Bone marrow (tissue), 2 donors: ENCODE measurements at regions not wholly inside any gene's neighbourhood (a gene's known extent, or its start where the extent isn't known, plus 50 kb on each side); places are given as distances from the start of the nearest gene placed in this dataset.
"Not testable (repeated sequence)": the region's sequence is repeated elsewhere in the genome, so short reads cannot be mapped to it uniquely, and the experiment has no call there.

Experiments
- DNase-seq, 2 donors: peaks; one replicate each; lab custom pipeline; 2025; lab: John Stamatoyannopoulos, UW

GRCh38 chr10:118465300-118465874 lies 123.3 kb upstream of the FAM204A start:
- no peak for DNase-seq

- no peak for DNase-seq
Observed at GRCh38 chr10:118463740-118464139, 121.6 kb upstream of the FAM204A start.

GRCh38 chr10:118462401-118462800 lies 120.3 kb upstream of the FAM204A start:
- no peak for DNase-seq

- DNase-seq, result peak; percentile 2 to 3
Observed at GRCh38 chr10:118459642-118460193, 117.6 kb upstream of the FAM204A start.

- DNase-seq, result no peak
Observed at GRCh38 chr10:118458957-118459641, 117.0 kb upstream of the FAM204A start.

GRCh38 chr10:118457824-118458428 lies 115.8 kb upstream of the FAM204A start:
- no peak for DNase-seq

GRCh38 chr10:118455181-118455695 lies 113.1 kb upstream of the FAM204A start:
- no peak for DNase-seq

GRCh38 chr10:118454211-118454610 lies 112.1 kb upstream of the FAM204A start:
- DNase-seq, result no peak

GRCh38 chr10:118452098-118452497 lies 110.0 kb upstream of the FAM204A start:
- no peak for DNase-seq

GRCh38 chr10:118449521-118449920 lies 107.4 kb upstream of the FAM204A start:
- no peak for DNase-seq

GRCh38 chr10:118448744-118449143 lies 106.6 kb upstream of the FAM204A start:
- no peak for DNase-seq

GRCh38 chr10:118447478-118448270 lies 105.5 kb upstream of the FAM204A start:
- no peak for DNase-seq

GRCh38 chr10:118445535-118445934 lies 103.4 kb upstream of the FAM204A start:
- no peak for DNase-seq

GRCh38 chr10:118444069-118444468 lies 101.9 kb upstream of the FAM204A start:
- no peak for DNase-seq

GRCh38 chr10:118442032-118442431 lies 99.9 kb upstream of the FAM204A start:
- DNase-seq, result no peak

- no peak for DNase-seq
Observed at GRCh38 chr10:118439824-118440223, 97.7 kb upstream of the FAM204A start.

- no peak for DNase-seq
Observed at GRCh38 chr10:118436742-118437141, 94.6 kb upstream of the FAM204A start.

GRCh38 chr10:118430190-118430589 lies 88.1 kb upstream of the FAM204A start:
- no peak for DNase-seq

- peak; percentile 7 to 30 for DNase-seq
Observed at GRCh38 chr10:118423800-118424442, 81.8 kb upstream of the FAM204A start.

GRCh38 chr10:118422241-118422640 lies 80.1 kb upstream of the FAM204A start:
- DNase-seq, result no peak

GRCh38 chr10:118420049-118420448 lies 77.9 kb upstream of the FAM204A start:
- not testable (repeated sequence) for DNase-seq

GRCh38 chr10:118412932-118413331 lies 70.8 kb upstream of the FAM204A start:
- DNase-seq, result no peak
